B cell (primary cell): ENCODE measurements at regions not wholly inside any gene's neighbourhood (a gene's known extent, or its start where the extent isn't known, plus 50 kb on each side); places are given as distances from the start of the nearest gene placed in this dataset.

Experiments
- EZH2 ChIP-seq: IDR thresholded peaks from 2 replicates; pipeline ENCODE4 v1.6.1; 2012; ENCODE audit warnings: borderline replicate concordance, low read depth, mild to moderate bottlenecking, moderate library complexity, low read length; ENCODE audit not compliant: insufficient read depth, poor library complexity, severe bottlenecking
- TF ChIP-seq, protein P1 (sequence below): fragments of 200-600 bp; IDR thresholded peaks from one replicate; pipeline ENCODE4 v1.8.0; 2022; ENCODE audit warnings: antibody characterized with exemption, mild to moderate bottlenecking

DNA sequence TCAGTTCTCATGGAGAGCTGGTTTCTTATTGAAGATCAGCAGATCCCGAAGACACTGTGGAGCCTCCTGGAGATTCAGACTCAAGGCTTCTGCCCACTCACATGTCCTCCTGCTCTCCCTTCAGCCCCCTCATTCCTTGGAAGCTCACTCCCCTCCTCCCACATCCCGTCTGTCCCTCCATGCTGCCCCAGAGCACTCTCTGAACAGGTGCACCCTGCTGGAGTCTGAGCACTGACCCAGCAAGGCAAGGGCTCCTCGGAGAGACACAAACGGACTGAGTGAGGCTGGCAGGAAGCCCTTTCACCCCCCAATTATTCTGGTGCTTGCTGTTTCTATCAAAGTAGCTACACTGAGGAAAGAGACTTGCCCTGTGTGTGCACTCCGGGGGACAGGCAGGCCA is 374.0 kb downstream of the UQCRFS1 start:
- TF ChIP-seq, protein P1, sequence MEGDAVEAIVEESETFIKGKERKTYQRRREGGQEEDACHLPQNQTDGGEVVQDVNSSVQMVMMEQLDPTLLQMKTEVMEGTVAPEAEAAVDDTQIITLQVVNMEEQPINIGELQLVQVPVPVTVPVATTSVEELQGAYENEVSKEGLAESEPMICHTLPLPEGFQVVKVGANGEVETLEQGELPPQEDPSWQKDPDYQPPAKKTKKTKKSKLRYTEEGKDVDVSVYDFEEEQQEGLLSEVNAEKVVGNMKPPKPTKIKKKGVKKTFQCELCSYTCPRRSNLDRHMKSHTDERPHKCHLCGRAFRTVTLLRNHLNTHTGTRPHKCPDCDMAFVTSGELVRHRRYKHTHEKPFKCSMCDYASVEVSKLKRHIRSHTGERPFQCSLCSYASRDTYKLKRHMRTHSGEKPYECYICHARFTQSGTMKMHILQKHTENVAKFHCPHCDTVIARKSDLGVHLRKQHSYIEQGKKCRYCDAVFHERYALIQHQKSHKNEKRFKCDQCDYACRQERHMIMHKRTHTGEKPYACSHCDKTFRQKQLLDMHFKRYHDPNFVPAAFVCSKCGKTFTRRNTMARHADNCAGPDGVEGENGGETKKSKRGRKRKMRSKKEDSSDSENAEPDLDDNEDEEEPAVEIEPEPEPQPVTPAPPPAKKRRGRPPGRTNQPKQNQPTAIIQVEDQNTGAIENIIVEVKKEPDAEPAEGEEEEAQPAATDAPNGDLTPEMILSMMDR = no peak
- TF ChIP-seq EZH2 = no peak
